ENCODE measurements at regions not wholly inside any gene's neighbourhood (a gene's known extent, or its start where the extent isn't known, plus 50 kb on each side); places are given as distances from the start of the nearest gene placed in this dataset.

DNA sequence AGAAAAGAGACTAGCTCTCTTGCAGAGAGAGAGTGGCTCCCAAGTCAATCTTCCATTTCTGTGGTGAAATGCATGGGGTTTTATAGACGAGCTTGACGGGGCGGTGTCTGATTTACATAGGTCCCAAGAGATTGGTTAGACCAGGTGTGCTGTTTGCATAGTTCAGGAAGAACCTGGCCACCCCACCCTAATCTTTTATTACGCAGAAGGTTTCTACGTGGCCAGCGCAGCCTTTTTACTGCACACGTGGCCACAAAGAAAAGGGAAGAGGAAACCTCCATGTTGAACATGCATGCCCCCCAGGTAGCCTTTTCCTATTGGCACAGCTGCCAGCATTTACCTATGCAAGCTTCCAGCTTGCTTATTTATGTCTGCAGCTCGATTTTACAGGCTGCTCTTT, 92.1 kb downstream of the CAVIN4 start:
- in situ Hi-C loops (cut with HindIII; ENCODE audit: extremely low pct_ligation_motif_present, low pct_unique_long_range_greater_than_20kb): no loop called here
- Histone ChIP-seq H3K4me1 (ENCODE audit: insufficient read depth, low read length) (no peaks in the 10 kb centered on the region), H4K20me1 (ENCODE audit: insufficient read depth, low read length) (no peaks in the 10 kb centered on the region), H3K4me2 (ENCODE audit: low read depth, low read length) (no peak overlapping the region), H3K27ac (ENCODE audit: extremely low read length, insufficient read depth, low read length) (no peak overlapping the region), H3K36me3 (replicated peaks in 1 of 2; ENCODE audit: control insufficient read depth in 1 of 2, insufficient read depth in 2 of 2, low read length in 2 of 2) (no peaks in the 10 kb centered on the region), H3K4me3 (replicated peaks in 1 of 3; ENCODE audit: insufficient read depth in 1 of 3, low read depth in 2 of 3, low read length in 3 of 3) (no peak overlapping the region), H3K79me2 (ENCODE audit: insufficient read depth, low read length) (no peaks in the 10 kb centered on the region), H2AFZ (ENCODE audit: low read length) (no peak overlapping the region), H3K9ac (ENCODE audit: insufficient read depth, low read depth, low read length) (no peak overlapping the region), H3K9me3 (ENCODE audit: low read length) (no peaks in the 10 kb centered on the region), H3K27me3 (ENCODE audit: control insufficient read depth in 1 of 2, insufficient read depth in 2 of 2, low read length in 2 of 2) (no peaks in the 10 kb centered on the region)
- DNase-seq (ENCODE audit: low spot score): no peak
- POLR2A ChIA-PET: no interaction called here
- ATAC-seq: no peak
- 41% methylated on average over 8 of the region's 8 CpGs for WGBS (ENCODE audit: low lambda C conversion rate)
- TF ChIP-seq NAIF1 (CRISPR knock-in tag; IDR thresholded peaks at IDR 0.05; ENCODE audit: borderline replicate concordance): no peak
- no peak for TF ChIP-seq ZNF577 (CRISPR knock-in tag; IDR thresholded peaks at IDR 0.05; ENCODE audit: borderline replicate concordance, low read depth)
- TF ChIP-seq, protein P1, sequence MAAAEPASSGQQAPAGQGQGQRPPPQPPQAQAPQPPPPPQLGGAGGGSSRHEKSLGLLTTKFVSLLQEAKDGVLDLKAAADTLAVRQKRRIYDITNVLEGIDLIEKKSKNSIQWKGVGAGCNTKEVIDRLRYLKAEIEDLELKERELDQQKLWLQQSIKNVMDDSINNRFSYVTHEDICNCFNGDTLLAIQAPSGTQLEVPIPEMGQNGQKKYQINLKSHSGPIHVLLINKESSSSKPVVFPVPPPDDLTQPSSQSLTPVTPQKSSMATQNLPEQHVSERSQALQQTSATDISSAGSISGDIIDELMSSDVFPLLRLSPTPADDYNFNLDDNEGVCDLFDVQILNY (CRISPR knock-in tag; conservative IDR thresholded peaks at IDR 0.05): no peak
- TF ChIP-seq, protein P2, sequence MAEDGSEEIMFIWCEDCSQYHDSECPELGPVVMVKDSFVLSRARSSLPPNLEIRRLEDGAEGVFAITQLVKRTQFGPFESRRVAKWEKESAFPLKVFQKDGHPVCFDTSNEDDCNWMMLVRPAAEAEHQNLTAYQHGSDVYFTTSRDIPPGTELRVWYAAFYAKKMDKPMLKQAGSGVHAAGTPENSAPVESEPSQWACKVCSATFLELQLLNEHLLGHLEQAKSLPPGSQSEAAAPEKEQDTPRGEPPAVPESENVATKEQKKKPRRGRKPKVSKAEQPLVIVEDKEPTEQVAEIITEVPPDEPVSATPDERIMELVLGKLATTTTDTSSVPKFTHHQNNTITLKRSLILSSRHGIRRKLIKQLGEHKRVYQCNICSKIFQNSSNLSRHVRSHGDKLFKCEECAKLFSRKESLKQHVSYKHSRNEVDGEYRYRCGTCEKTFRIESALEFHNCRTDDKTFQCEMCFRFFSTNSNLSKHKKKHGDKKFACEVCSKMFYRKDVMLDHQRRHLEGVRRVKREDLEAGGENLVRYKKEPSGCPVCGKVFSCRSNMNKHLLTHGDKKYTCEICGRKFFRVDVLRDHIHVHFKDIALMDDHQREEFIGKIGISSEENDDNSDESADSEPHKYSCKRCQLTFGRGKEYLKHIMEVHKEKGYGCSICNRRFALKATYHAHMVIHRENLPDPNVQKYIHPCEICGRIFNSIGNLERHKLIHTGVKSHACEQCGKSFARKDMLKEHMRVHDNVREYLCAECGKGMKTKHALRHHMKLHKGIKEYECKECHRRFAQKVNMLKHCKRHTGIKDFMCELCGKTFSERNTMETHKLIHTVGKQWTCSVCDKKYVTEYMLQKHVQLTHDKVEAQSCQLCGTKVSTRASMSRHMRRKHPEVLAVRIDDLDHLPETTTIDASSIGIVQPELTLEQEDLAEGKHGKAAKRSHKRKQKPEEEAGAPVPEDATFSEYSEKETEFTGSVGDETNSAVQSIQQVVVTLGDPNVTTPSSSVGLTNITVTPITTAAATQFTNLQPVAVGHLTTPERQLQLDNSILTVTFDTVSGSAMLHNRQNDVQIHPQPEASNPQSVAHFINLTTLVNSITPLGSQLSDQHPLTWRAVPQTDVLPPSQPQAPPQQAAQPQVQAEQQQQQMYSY (CRISPR knock-in tag; IDR thresholded peaks at IDR 0.05): no peak
- TF ChIP-seq POLR2AphosphoS2 (IDR thresholded peaks at IDR 0.05; ENCODE audit: low read depth, low read length): no peak
- TF ChIP-seq HOXA9 (CRISPR knock-in tag; IDR thresholded peaks at IDR 0.05; ENCODE audit: borderline replicate concordance): no peak
- TF ChIP-seq, protein P3, sequence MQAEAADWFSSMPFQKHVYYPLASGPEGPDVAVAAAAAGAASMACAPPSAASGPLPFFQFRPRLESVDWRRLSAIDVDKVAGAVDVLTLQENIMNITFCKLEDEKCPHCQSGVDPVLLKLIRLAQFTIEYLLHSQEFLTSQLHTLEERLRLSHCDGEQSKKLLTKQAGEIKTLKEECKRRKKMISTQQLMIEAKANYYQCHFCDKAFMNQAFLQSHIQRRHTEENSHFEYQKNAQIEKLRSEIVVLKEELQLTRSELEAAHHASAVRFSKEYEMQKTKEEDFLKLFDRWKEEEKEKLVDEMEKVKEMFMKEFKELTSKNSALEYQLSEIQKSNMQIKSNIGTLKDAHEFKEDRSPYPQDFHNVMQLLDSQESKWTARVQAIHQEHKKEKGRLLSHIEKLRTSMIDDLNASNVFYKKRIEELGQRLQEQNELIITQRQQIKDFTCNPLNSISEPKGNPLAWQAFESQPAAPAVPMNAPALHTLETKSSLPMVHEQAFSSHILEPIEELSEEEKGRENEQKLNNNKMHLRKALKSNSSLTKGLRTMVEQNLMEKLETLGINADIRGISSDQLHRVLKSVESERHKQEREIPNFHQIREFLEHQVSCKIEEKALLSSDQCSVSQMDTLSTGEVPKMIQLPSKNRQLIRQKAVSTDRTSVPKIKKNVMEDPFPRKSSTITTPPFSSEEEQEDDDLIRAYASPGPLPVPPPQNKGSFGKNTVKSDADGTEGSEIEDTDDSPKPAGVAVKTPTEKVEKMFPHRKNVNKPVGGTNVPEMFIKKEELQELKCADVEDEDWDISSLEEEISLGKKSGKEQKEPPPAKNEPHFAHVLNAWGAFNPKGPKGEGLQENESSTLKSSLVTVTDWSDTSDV (CRISPR knock-in tag; IDR thresholded peaks at IDR 0.05): no peak
- TF ChIP-seq ZNF781 (CRISPR knock-in tag; IDR thresholded peaks at IDR 0.05; ENCODE audit: borderline replicate concordance, not compliant biosample characterization): no peak
- TF ChIP-seq SAFB2 (CRISPR knock-in tag; IDR thresholded peaks at IDR 0.05; ENCODE audit: borderline replicate concordance, low read depth): no peak
- no peak for TF ChIP-seq GABPB1 (CRISPR knock-in tag; IDR thresholded peaks at IDR 0.05)
- TF ChIP-seq, protein P4, sequence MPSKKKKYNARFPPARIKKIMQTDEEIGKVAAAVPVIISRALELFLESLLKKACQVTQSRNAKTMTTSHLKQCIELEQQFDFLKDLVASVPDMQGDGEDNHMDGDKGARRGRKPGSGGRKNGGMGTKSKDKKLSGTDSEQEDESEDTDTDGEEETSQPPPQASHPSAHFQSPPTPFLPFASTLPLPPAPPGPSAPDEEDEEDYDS (CRISPR knock-in tag; IDR thresholded peaks at IDR 0.05): no peak
- TF ChIP-seq, protein P5, sequence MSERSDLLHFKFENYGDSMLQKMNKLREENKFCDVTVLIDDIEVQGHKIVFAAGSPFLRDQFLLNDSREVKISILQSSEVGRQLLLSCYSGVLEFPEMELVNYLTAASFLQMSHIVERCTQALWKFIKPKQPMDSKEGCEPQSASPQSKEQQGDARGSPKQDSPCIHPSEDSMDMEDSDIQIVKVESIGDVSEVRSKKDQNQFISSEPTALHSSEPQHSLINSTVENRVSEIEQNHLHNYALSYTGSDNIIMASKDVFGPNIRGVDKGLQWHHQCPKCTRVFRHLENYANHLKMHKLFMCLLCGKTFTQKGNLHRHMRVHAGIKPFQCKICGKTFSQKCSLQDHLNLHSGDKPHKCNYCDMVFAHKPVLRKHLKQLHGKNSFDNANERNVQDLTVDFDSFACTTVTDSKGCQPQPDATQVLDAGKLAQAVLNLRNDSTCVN (CRISPR knock-in tag; IDR thresholded peaks at IDR 0.05; ENCODE audit: borderline replicate concordance): no peak
- no peak for TF ChIP-seq GATAD2A (CRISPR knock-in tag; IDR thresholded peaks at IDR 0.05)
- no peak for FAIRE-seq
- BruUV-seq (replicated peaks): no TSS peak
- CTCF ChIA-PET (ENCODE audit: low intra/inter-chr PET ratio, low total read pairs): no interaction called here
- intact Hi-C loops (cut with micrococcal nuclease; ENCODE audit: unreplicated experiment): no loop called here

Measured in HepG2 (cell line).